AG04449 (cell line): ENCODE measurements at regions not wholly inside any gene's neighbourhood (a gene's known extent, or its start where the extent isn't known, plus 50 kb on each side); places are given as distances from the start of the nearest gene placed in this dataset.

Experiments
- CTCF ChIA-PET: fragments of 350-600 bp; formaldehyde crosslinking; extraction: SDS; loops from one replicate; lab custom pipeline; 2021; ENCODE audit warnings: antibody characterized with exemption; lab: Yijun Ruan, JAX
- POLR2A ChIA-PET: fragments of 400-600, 350-600 bp; formaldehyde crosslinking; extraction: SDS; loops from one replicate; lab custom pipeline; 2020; ENCODE audit warnings: antibody characterized with exemption, inconsistent platforms; lab: Yijun Ruan, JAX
- DNase-seq: peaks from one replicate; pipeline ENCODE4 v3.0.0-alpha.2; 2010; ENCODE audit warnings: low read depth, low spot score
- H3K4me3 ChIP-seq: 2 replicates; pipeline ENCODE4 v1.5.1; 2011; ENCODE audit warnings: low read depth, mild to moderate bottlenecking, control low read depth, low read length
- CTCF ChIP-seq: IDR thresholded peaks from one replicate; pipeline ENCODE4 v1.5.1; 2011; ENCODE audit warnings: mild to moderate bottlenecking, moderate library complexity, low read length, control low read depth, inconsistent platforms; ENCODE audit not compliant: insufficient read depth; ENCODE audit errors: missing control alignments

DNA sequence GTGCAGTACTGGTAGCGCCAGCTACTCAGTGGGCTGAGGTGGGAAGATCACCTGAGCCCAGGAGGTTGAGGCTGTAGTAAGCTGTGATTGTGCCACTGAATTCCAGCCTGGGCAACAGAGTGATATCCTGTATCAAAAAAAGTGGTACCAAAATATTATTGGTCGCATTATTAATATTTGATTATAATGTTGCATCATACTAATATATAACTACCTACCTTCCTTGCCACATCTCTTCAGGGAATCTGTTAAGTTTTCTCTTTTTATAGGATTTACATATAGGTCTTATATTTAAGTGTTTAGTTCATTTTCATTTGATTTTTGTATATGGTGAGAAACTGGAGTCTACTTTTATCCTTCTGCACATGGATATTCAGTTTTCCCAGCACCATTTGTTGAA, 66.3 kb upstream of the PHACTR3 start:
- no peak for TF ChIP-seq CTCF
- ChIA-PET CTCF (no interaction called here), POLR2A (no interaction called here)
- no peak for DNase-seq
- no peak overlapping the region for H3K4me3 ChIP-seq

- POLR2A ChIA-PET = no interaction called here
- no peak for TF ChIP-seq CTCF
- CTCF ChIA-PET = interaction anchor here (2.4 kb wide), 1 partner anchor 13 kb away, joined by 6 read pairs; no protein-coding TSS in a partner anchor
- DNase-seq = no peak
- no peak overlapping the region for H3K4me3 ChIP-seq
Observed at GRCh38 chr20:59547596-59547995, 56.7 kb upstream of the PHACTR3 start.
